ENCODE measurements at regions not wholly inside any gene's neighbourhood (a gene's known extent, or its start where the extent isn't known, plus 50 kb on each side); places are given as distances from the start of the nearest gene placed in this dataset.

- H2BK15ac ChIP-seq (ENCODE audit: low read depth, low read length): no peak overlapping the region
- H3K56ac ChIP-seq (ENCODE audit: insufficient read length, low read depth, low read length): no peak overlapping the region
- H3K14ac ChIP-seq (ENCODE audit: insufficient read depth, low read length): no peak overlapping the region
- H2BK20ac ChIP-seq (ENCODE audit: low read depth, low read length, poor library complexity, severe bottlenecking): no peak overlapping the region
- no peak for DNase-seq
- H2BK12ac ChIP-seq (ENCODE audit: insufficient read length, low read depth, low read length): no peak overlapping the region
- no peak overlapping the region for H2AFZ ChIP-seq (ENCODE audit: low read length)
- peaks cover 34% of the 10 kb centered on the region for H3K27me3 Mint-ChIP-seq (ENCODE audit: low read depth)
- H2BK5ac ChIP-seq (ENCODE audit: insufficient read length, low read length): no peak overlapping the region
- no peak overlapping the region for H3K23ac ChIP-seq (ENCODE audit: insufficient read length, low read depth, low read length)
- H2BK120ac ChIP-seq (ENCODE audit: low read depth, low read length, poor library complexity, severe bottlenecking): no peak overlapping the region
- H3K27me3 ChIP-seq (ENCODE audit: insufficient read depth, low read length): no peaks in the 10 kb centered on the region
- no peaks in the 10 kb centered on the region for H3K79me1 ChIP-seq (ENCODE audit: insufficient read depth, low read depth, low read length, poor library complexity, severe bottlenecking)
- H4K91ac ChIP-seq (ENCODE audit: insufficient read length, low read depth, low read length): no peak overlapping the region
- no peak overlapping the region for H3K4me2 ChIP-seq (ENCODE audit: insufficient read depth, insufficient read length, low read length)
- no peak overlapping the region for H3K4ac ChIP-seq (ENCODE audit: low read depth, low read length)
- TF ChIP-seq, protein P1, sequence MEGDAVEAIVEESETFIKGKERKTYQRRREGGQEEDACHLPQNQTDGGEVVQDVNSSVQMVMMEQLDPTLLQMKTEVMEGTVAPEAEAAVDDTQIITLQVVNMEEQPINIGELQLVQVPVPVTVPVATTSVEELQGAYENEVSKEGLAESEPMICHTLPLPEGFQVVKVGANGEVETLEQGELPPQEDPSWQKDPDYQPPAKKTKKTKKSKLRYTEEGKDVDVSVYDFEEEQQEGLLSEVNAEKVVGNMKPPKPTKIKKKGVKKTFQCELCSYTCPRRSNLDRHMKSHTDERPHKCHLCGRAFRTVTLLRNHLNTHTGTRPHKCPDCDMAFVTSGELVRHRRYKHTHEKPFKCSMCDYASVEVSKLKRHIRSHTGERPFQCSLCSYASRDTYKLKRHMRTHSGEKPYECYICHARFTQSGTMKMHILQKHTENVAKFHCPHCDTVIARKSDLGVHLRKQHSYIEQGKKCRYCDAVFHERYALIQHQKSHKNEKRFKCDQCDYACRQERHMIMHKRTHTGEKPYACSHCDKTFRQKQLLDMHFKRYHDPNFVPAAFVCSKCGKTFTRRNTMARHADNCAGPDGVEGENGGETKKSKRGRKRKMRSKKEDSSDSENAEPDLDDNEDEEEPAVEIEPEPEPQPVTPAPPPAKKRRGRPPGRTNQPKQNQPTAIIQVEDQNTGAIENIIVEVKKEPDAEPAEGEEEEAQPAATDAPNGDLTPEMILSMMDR (conservative IDR thresholded peaks at IDR 0.05): no peak
- H3K9me3 ChIP-seq (ENCODE audit: control insufficient read depth, low read depth, low read length): no peaks in the 10 kb centered on the region
- H3K27ac Mint-ChIP-seq: no peak overlapping the region
- no peaks in the 10 kb centered on the region for H3K79me2 ChIP-seq (ENCODE audit: insufficient read depth, low read length)
- H3K18ac ChIP-seq (ENCODE audit: insufficient read length, low read depth, low read length): no peak overlapping the region
- H3K4me1 ChIP-seq (ENCODE audit: insufficient read depth, low read length): no peaks in the 10 kb centered on the region
- H2AK5ac ChIP-seq (ENCODE audit: insufficient read length, low read length): no peak overlapping the region
- H3K23me2 ChIP-seq (ENCODE audit: insufficient read length, low read depth, low read length, poor library complexity, severe bottlenecking): no peaks in the 10 kb centered on the region
- no peaks in the 10 kb centered on the region for H3K9me3 Mint-ChIP-seq
- H3K36me3 Mint-ChIP-seq (ENCODE audit: insufficient read depth in 1 of 3, low read depth in 3 of 3): no peaks in the 10 kb centered on the region
- H3K9ac ChIP-seq (ENCODE audit: extremely low read depth, insufficient read length, low read length): no peak overlapping the region
- peaks cover 12 to 18% of the 10 kb centered on the region in 2 experiments for H3K4me1 Mint-ChIP-seq
- no peak overlapping the region for H3K27ac ChIP-seq (ENCODE audit: insufficient read length, low read depth, low read length)
- no peak overlapping the region for H4K5ac ChIP-seq (ENCODE audit: insufficient read length, low read depth, low read length)
- no peak overlapping the region for H3T11ph ChIP-seq (ENCODE audit: low read length)
- no peaks in the 10 kb centered on the region for H4K20me1 ChIP-seq (ENCODE audit: control insufficient read depth, insufficient read depth, insufficient read length)
- no CpG with 5 or more reads among the region's 2 CpGs for WGBS (ENCODE audit: extremely low coverage, insufficient read length, low lambda C conversion rate)
- H3K4me3 Mint-ChIP-seq: no peak overlapping the region
- H4K8ac ChIP-seq (replicated peaks; ENCODE audit: insufficient read length, low read depth, low read length): no peak overlapping the region
These were observed 1019.5 kb downstream of the TMEM182 start for GRCh38 chr2:103781313-103781712.

Measured in H9 (cell line).